ENCODE measurements at regions not wholly inside any gene's neighbourhood (a gene's known extent, or its start where the extent isn't known, plus 50 kb on each side); places are given as distances from the start of the nearest gene placed in this dataset.
A peak's percentile ranks its signal among the peaks of the same experiment; 100 is the strongest.

- Histone ChIP-seq H3K27me3 (ENCODE audit: control insufficient read depth in 1 of 2, insufficient read depth in 2 of 2, low read length in 2 of 2) (no peaks in the 10 kb centered on the region), H3K36me3 (replicated peaks in 1 of 2; ENCODE audit: control insufficient read depth in 1 of 2, insufficient read depth in 2 of 2, low read length in 2 of 2) (no peaks in the 10 kb centered on the region), H3K4me2 (ENCODE audit: low read depth, low read length) (no peak overlapping the region), H3K4me3 (replicated peaks in 1 of 3; ENCODE audit: insufficient read depth in 1 of 3, low read depth in 2 of 3, low read length in 3 of 3) (no peak overlapping the region), H3K9me3 (ENCODE audit: low read length) (no peaks in the 10 kb centered on the region), H3K9ac (ENCODE audit: insufficient read depth, low read depth, low read length) (no peak overlapping the region), H3K4me1 (ENCODE audit: insufficient read depth, low read length) (no peaks in the 10 kb centered on the region), H3K79me2 (ENCODE audit: insufficient read depth, low read length) (no peaks in the 10 kb centered on the region), H4K20me1 (ENCODE audit: insufficient read depth, low read length) (no peaks in the 10 kb centered on the region), H3K27ac (ENCODE audit: extremely low read length, insufficient read depth, low read length) (no peak overlapping the region), H2AFZ (ENCODE audit: low read length) (no peak overlapping the region)
- BruUV-seq (replicated peaks), result no TSS peak
- ATAC-seq (no peak), FAIRE-seq (no peak), DNase-seq (ENCODE audit: low spot score) (no peak)
- in situ Hi-C loops (cut with HindIII; ENCODE audit: extremely low pct_ligation_motif_present, low pct_unique_long_range_greater_than_20kb), result no loop called here
- intact Hi-C loops (cut with micrococcal nuclease; ENCODE audit: unreplicated experiment), result no loop called here
- CTCF ChIA-PET (ENCODE audit: low intra/inter-chr PET ratio, low total read pairs), result no interaction called here
- POLR2A ChIA-PET, result no interaction called here
- no CpG with 5 or more reads among the region's 2 CpGs for WGBS (ENCODE audit: low lambda C conversion rate)
- TF ChIP-seq ZFY (CRISPR knock-in tag; IDR thresholded peaks at IDR 0.05) (no peak), SIX1 (CRISPR knock-in tag; IDR thresholded peaks at IDR 0.05; ENCODE audit: borderline replicate concordance) (no peak), ZNF143 (CRISPR knock-in tag; IDR thresholded peaks at IDR 0.05) (peak; percentile 54; the same call in 1 of the 2 replicates), TFDP1 (CRISPR knock-in tag; IDR thresholded peaks at IDR 0.05; ENCODE audit: borderline replicate concordance) (no peak), SMARCE1 (IDR thresholded peaks at IDR 0.05; ENCODE audit: borderline replicate concordance) (no peak), THAP11 (CRISPR knock-in tag; IDR thresholded peaks at IDR 0.05) (peak; percentile 71), ZFP90 (CRISPR knock-in tag; IDR thresholded peaks at IDR 0.05; ENCODE audit: borderline replicate concordance) (no peak)
Observed at GRCh38 chrX:40392599-40392998, 188.2 kb upstream of the ATP6AP2 start.

GRCh38 chrX:40391662-40392061, 189.1 kb upstream of the ATP6AP2 start:
- DNase-seq (ENCODE audit: low spot score) (no peak), FAIRE-seq (no peak), ATAC-seq (no peak)
- H4K20me1 ChIP-seq (ENCODE audit: insufficient read depth, low read length), result no peaks in the 10 kb centered on the region
- H3K4me3 ChIP-seq (replicated peaks in 1 of 3; ENCODE audit: insufficient read depth in 1 of 3, low read depth in 2 of 3, low read length in 3 of 3), result no peak overlapping the region
- intact Hi-C loops (cut with micrococcal nuclease; ENCODE audit: unreplicated experiment) (no loop called here), in situ Hi-C loops (cut with HindIII; ENCODE audit: extremely low pct_ligation_motif_present, low pct_unique_long_range_greater_than_20kb) (no loop called here)
- H2AFZ ChIP-seq (ENCODE audit: low read length), result no peak overlapping the region
- TF ChIP-seq YEATS4 (CRISPR knock-in tag; IDR thresholded peaks at IDR 0.05; ENCODE audit: borderline replicate concordance), result no peak
- TF ChIP-seq ZBTB21 (CRISPR knock-in tag; IDR thresholded peaks at IDR 0.05), result no peak
- TF ChIP-seq PHF20 (CRISPR knock-in tag; IDR thresholded peaks at IDR 0.05), result no peak
- TF ChIP-seq ZNF674 (CRISPR knock-in tag; IDR thresholded peaks at IDR 0.05; ENCODE audit: low read depth), result no peak
- no peak for TF ChIP-seq FOXJ3 (CRISPR knock-in tag; IDR thresholded peaks at IDR 0.05; ENCODE audit: borderline replicate concordance)
- no peak for TF ChIP-seq PAX8 (CRISPR knock-in tag; IDR thresholded peaks at IDR 0.05; ENCODE audit: borderline replicate concordance)
- TF ChIP-seq SSRP1 (CRISPR knock-in tag; IDR thresholded peaks at IDR 0.05), result no peak
- TF ChIP-seq ATF5 (CRISPR knock-in tag; IDR thresholded peaks at IDR 0.05; ENCODE audit: low read depth), result no peak
- TF ChIP-seq KLF9 (CRISPR knock-in tag; IDR thresholded peaks at IDR 0.05; ENCODE audit: low read depth), result no peak
- no peak for TF ChIP-seq TAF1 (CRISPR knock-in tag; IDR thresholded peaks at IDR 0.05)
- TF ChIP-seq MTF2 (CRISPR knock-in tag; IDR thresholded peaks at IDR 0.05; ENCODE audit: borderline replicate concordance), result no peak
- no peak for TF ChIP-seq NPAS2 (CRISPR knock-in tag; IDR thresholded peaks at IDR 0.05; ENCODE audit: borderline replicate concordance)
- H3K4me2 ChIP-seq (ENCODE audit: low read depth, low read length), result no peak overlapping the region
- BruUV-seq (replicated peaks), result no TSS peak
- no peak overlapping the region for H3K9ac ChIP-seq (ENCODE audit: insufficient read depth, low read depth, low read length)
- no peaks in the 10 kb centered on the region for H3K79me2 ChIP-seq (ENCODE audit: insufficient read depth, low read length)
- H3K36me3 ChIP-seq (replicated peaks in 1 of 2; ENCODE audit: control insufficient read depth in 1 of 2, insufficient read depth in 2 of 2, low read length in 2 of 2), result no peaks in the 10 kb centered on the region
- H3K9me3 ChIP-seq (ENCODE audit: low read length), result no peaks in the 10 kb centered on the region
- H3K27me3 ChIP-seq (ENCODE audit: control insufficient read depth in 1 of 2, insufficient read depth in 2 of 2, low read length in 2 of 2), result no peaks in the 10 kb centered on the region
- ChIA-PET CTCF (ENCODE audit: low intra/inter-chr PET ratio, low total read pairs) (no interaction called here), POLR2A (no interaction called here)
- no peaks in the 10 kb centered on the region for H3K4me1 ChIP-seq (ENCODE audit: insufficient read depth, low read length)
- WGBS (ENCODE audit: low lambda C conversion rate), result 0% methylated on average over 3 of the region's 3 CpGs
- H3K27ac ChIP-seq (ENCODE audit: extremely low read length, insufficient read depth, low read length), result no peak overlapping the region

Measured in HepG2 (cell line).